ENCODE measurements at regions not wholly inside any gene's neighbourhood (a gene's known extent, or its start where the extent isn't known, plus 50 kb on each side); places are given as distances from the start of the nearest gene placed in this dataset.

DNA sequence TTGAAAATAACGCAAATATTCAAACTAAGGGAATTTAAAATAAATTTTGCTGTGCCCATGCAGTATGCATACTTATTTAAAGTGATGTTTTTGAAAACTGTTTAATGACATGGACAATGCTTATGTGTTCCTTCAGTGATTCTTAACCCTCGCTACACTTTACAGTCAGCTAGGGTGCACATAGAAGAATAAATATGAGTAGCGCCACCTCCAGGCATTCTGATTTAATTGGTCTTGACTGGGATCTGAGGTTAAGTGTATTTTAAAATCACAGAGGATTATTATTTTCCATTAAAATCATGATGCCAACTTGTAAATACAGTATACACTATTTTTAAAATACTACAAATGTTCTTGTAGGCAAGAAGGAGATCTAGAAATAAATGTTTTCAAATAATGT is 373.5 kb upstream of the ADGRL4 start:
- TF ChIP-seq, protein P1, sequence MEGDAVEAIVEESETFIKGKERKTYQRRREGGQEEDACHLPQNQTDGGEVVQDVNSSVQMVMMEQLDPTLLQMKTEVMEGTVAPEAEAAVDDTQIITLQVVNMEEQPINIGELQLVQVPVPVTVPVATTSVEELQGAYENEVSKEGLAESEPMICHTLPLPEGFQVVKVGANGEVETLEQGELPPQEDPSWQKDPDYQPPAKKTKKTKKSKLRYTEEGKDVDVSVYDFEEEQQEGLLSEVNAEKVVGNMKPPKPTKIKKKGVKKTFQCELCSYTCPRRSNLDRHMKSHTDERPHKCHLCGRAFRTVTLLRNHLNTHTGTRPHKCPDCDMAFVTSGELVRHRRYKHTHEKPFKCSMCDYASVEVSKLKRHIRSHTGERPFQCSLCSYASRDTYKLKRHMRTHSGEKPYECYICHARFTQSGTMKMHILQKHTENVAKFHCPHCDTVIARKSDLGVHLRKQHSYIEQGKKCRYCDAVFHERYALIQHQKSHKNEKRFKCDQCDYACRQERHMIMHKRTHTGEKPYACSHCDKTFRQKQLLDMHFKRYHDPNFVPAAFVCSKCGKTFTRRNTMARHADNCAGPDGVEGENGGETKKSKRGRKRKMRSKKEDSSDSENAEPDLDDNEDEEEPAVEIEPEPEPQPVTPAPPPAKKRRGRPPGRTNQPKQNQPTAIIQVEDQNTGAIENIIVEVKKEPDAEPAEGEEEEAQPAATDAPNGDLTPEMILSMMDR (IDR thresholded peaks at IDR 0.05; ENCODE audit: low read length), result peak; percentile 21; the same call in 1 of the 2 replicates
- no peak for TF ChIP-seq EZH2 (IDR thresholded peaks at IDR 0.05; ENCODE audit: borderline replicate concordance, low read length)
